Liver (tissue), 8 donors: ENCODE measurements at regions not wholly inside any gene's neighbourhood (a gene's known extent, or its start where the extent isn't known, plus 50 kb on each side); places are given as distances from the start of the nearest gene placed in this dataset.

ENCODE experiments used
- DNase-seq: peaks from one replicate; pipeline ENCODE4 v3.0.0-alpha.2; 2017; ENCODE audit warnings: low spot score
- H3K27ac ChIP-seq, 2 donors: one replicate each; pipeline ENCODE4 v1.7.0; 2013; ENCODE audit warnings: inconsistent platforms in 2 of 2, low read length in 2 of 2, control low read depth in 1 of 2, low read depth in 1 of 2, mild to moderate bottlenecking in 1 of 2
- H3K27me3 ChIP-seq, 4 donors: one replicate each; pipeline versions ENCODE4 v1.6.1 to v1.7.0; 2013; ENCODE audit warnings: low read length in 3 of 4, inconsistent platforms in 1 of 4, mild to moderate bottlenecking in 1 of 4, moderate library complexity in 1 of 4; ENCODE audit not compliant: control insufficient read depth in 4 of 4, insufficient read depth in 4 of 4
- H3K36me3 ChIP-seq, 4 donors: one replicate each; pipeline versions ENCODE4 v1.6.1 to v1.7.0; 2013; ENCODE audit warnings: low read length in 3 of 4, mild to moderate bottlenecking in 3 of 4, low read depth in 1 of 4, moderate library complexity in 1 of 4; ENCODE audit not compliant: control insufficient read depth in 4 of 4, insufficient read depth in 3 of 4
- H3K4me1 ChIP-seq, 4 donors: one replicate each; pipeline versions ENCODE4 v1.6.1 to v1.7.0; 2013; ENCODE audit warnings: low read length in 3 of 4, mild to moderate bottlenecking in 3 of 4, moderate library complexity in 1 of 4; ENCODE audit not compliant: control insufficient read depth in 4 of 4, insufficient read depth in 4 of 4
- H3K4me3 ChIP-seq, 3 donors: one replicate each; pipeline versions ENCODE4 v1.6.1 to v1.7.0; 2013; ENCODE audit warnings: low read length in 3 of 3, control low read depth in 1 of 3, low read depth in 1 of 3, mild to moderate bottlenecking in 1 of 3
- H3K9ac ChIP-seq, 2 donors: one replicate each; pipeline ENCODE4 v1.7.0; 2013; ENCODE audit warnings: low read length in 2 of 2, mild to moderate bottlenecking in 2 of 2, moderate library complexity in 2 of 2, control low read depth in 1 of 2, low read depth in 1 of 2
- H3K9me3 ChIP-seq, 4 donors: one replicate each; pipeline versions ENCODE4 v1.6.1 to v1.7.0; 2013; ENCODE audit warnings: low read length in 3 of 4; ENCODE audit not compliant: control insufficient read depth in 4 of 4
- ATF3 ChIP-seq: IDR thresholded peaks from 2 replicates; pipeline ENCODE4 v1.6.1; 2016; ENCODE audit warnings: antibody characterized with exemption
- CTCF ChIP-seq: fragments of 150-350 bp; IDR thresholded peaks from 2 replicates; pipeline ENCODE4 v1.5.1; 2017; ENCODE audit warnings: improper control_type of control experiment, low read depth, low read length; ENCODE audit not compliant: missing input control
- EGR1 ChIP-seq, 2 donors: IDR thresholded peaks; 2 replicates each; pipeline ENCODE4 v1.6.1; 2016 to 2018; ENCODE audit warnings: antibody characterized with exemption in 2 of 2, low read depth in 2 of 2
- FOXA1 ChIP-seq: IDR thresholded peaks from 2 replicates; pipeline ENCODE4 v1.6.1; 2016; ENCODE audit warnings: antibody characterized with exemption
- FOXA2 ChIP-seq: IDR thresholded peaks from 2 replicates; pipeline ENCODE4 v1.6.1; 2016; ENCODE audit warnings: antibody characterized with exemption
- GABPA ChIP-seq, 2 donors: IDR thresholded peaks in 1 of 2; conservative IDR thresholded peaks in 1 of 2; 2 replicates each; pipeline ENCODE4 v1.6.1; 2016; ENCODE audit warnings: antibody characterized with exemption in 2 of 2, mild to moderate bottlenecking in 1 of 2, moderate library complexity in 1 of 2
- HNF4A ChIP-seq, 2 donors: conservative IDR thresholded peaks; 2 replicates each; pipeline ENCODE4 v1.6.1; 2016; ENCODE audit warnings: antibody characterized with exemption in 2 of 2, mild to moderate bottlenecking in 2 of 2
- HNF4G ChIP-seq: IDR thresholded peaks from 2 replicates; pipeline ENCODE4 v1.6.1; 2016; ENCODE audit warnings: antibody characterized with exemption
- NR2F2 ChIP-seq: IDR thresholded peaks from 2 replicates; pipeline ENCODE4 v1.6.1; 2016; ENCODE audit warnings: antibody characterized with exemption
- RAD21 ChIP-seq, 2 donors: IDR thresholded peaks; 2 replicates each; pipeline ENCODE4 v1.6.1; 2016; ENCODE audit warnings: antibody characterized with exemption in 2 of 2, mild to moderate bottlenecking in 2 of 2
- REST ChIP-seq: IDR thresholded peaks from 2 replicates; pipeline ENCODE4 v1.6.1; 2016; ENCODE audit warnings: antibody characterized with exemption, mild to moderate bottlenecking
- RXRA ChIP-seq, 2 donors: IDR thresholded peaks; 2 replicates each; pipeline ENCODE4 v1.6.1; 2017 to 2018; ENCODE audit warnings: antibody characterized with exemption in 2 of 2, mild to moderate bottlenecking in 1 of 2
- SP1 ChIP-seq: IDR thresholded peaks from 2 replicates; pipeline ENCODE4 v1.6.1; 2018; ENCODE audit warnings: antibody characterized with exemption, mild to moderate bottlenecking
- TAF1 ChIP-seq: conservative IDR thresholded peaks from 2 replicates; pipeline ENCODE4 v1.6.1; 2016; ENCODE audit warnings: antibody characterized with exemption, mild to moderate bottlenecking
- WGBS: extraction: QIAGEN DNeasy Blood & Tissue Kit; methylation state at CpG from one replicate; pipeline ENCODE4 v1.1.7; 2013; 5-methylcytosine and 5-hydroxymethylcytosine counted together
- TF ChIP-seq, protein P1 (sequence below): IDR thresholded peaks from 2 replicates; pipeline ENCODE4 v1.6.1; 2016; ENCODE audit warnings: antibody characterized with exemption
- donor health status: healthy.
- donor health status: healthy.
- donor health status: healthy.
- donor health status: healthy.
- donor health status: healthy.

DNA sequence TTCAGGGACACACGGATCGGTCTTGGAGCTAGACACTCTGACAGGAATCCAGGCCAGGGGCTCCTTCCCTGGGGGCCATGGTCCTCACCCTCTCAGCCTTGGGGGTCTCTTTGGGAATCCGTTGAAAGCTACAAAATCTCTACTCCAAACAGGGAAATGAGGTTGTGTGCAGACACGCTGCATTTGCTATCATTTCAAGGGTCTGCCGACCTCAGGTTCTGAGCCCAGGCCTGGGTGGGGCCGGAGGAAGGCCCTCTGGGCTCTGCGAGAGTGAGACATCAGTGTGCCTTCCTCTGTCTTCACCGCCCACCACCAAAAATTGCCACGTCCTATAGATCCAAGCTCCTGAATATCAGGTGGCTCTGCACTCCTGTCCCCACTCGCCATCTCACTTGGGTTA, 74.4 kb upstream of the FGF3 start:
- Histone ChIP-seq H3K27ac (no peak overlapping the region), H3K4me3 (no peak overlapping the region), H3K4me1 (peaks cover 20 to 34% (median 26%) of the 10 kb centered on the region in 4 donors), H3K9ac (no peak overlapping the region), H3K27me3 (no peaks in the 10 kb centered on the region), H3K9me3 (no peaks in the 10 kb centered on the region), H3K36me3 (no peaks in the 10 kb centered on the region)
- 89% methylated on average over 10 of the region's 10 CpGs for whole genome bisulfite sequencing
- no peak for DNase-seq
- TF ChIP-seq NR2F2: no peak
- no peak for TF ChIP-seq SP1
- no peak for TF ChIP-seq TAF1
- no peak for TF ChIP-seq FOXA2
- no peak for TF ChIP-seq REST

- no peak for DNase-seq
- no peak overlapping the region for H3K9ac ChIP-seq
- no peaks in the 10 kb centered on the region for H3K9me3 ChIP-seq
- H3K4me1 ChIP-seq: peaks cover 20 to 35% (median 27%) of the 10 kb centered on the region in 4 donors
- H3K27me3 ChIP-seq: no peaks in the 10 kb centered on the region
- no peak overlapping the region for H3K27ac ChIP-seq
- no peak for TF ChIP-seq ATF3
- no peak for TF ChIP-seq HNF4A (conservative IDR thresholded peaks at IDR 0.05)
- no peak for TF ChIP-seq FOXA2
- TF ChIP-seq GABPA (IDR thresholded peaks at IDR 0.05 in 1 of 2, conservative IDR thresholded peaks at IDR 0.05 in 1 of 2): no peak
- no peak for TF ChIP-seq RAD21 (IDR thresholded peaks at IDR 0.05)
- TF ChIP-seq EGR1 (IDR thresholded peaks at IDR 0.05; ENCODE audit: low read depth in 2 of 2): no peak
- TF ChIP-seq CTCF: no peak
- TF ChIP-seq, protein P1, sequence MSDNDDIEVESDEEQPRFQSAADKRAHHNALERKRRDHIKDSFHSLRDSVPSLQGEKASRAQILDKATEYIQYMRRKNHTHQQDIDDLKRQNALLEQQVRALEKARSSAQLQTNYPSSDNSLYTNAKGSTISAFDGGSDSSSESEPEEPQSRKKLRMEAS: no peak
- TF ChIP-seq HNF4G: no peak
- no peak for TF ChIP-seq FOXA1
- TF ChIP-seq NR2F2: no peak
- H3K36me3 ChIP-seq: no peaks in the 10 kb centered on the region
- 88% methylated on average over 15 of the region's 15 CpGs for WGBS
- H3K4me3 ChIP-seq: no peak overlapping the region
Measured at GRCh38 chr11:69894181-69894611, 75.0 kb upstream of the FGF3 start.

GRCh38 chr11:69894648-69895047, 75.4 kb upstream of the FGF3 start:
- no peak overlapping the region for H3K4me3 ChIP-seq
- no peaks in the 10 kb centered on the region for H3K36me3 ChIP-seq
- no peaks in the 10 kb centered on the region for H3K9me3 ChIP-seq
- H3K27me3 ChIP-seq: no peaks in the 10 kb centered on the region
- no peak overlapping the region for H3K9ac ChIP-seq
- no peak for DNase-seq
- H3K4me1 ChIP-seq: peaks cover 20 to 36% (median 28%) of the 10 kb centered on the region in 4 donors
- H3K27ac ChIP-seq: no peak overlapping the region
- WGBS: 92% methylated on average over 8 of the region's 8 CpGs
- TF ChIP-seq GABPA (IDR thresholded peaks at IDR 0.05 in 1 of 2, conservative IDR thresholded peaks at IDR 0.05 in 1 of 2): no peak
- TF ChIP-seq HNF4G: no peak
- no peak for TF ChIP-seq CTCF
- no peak for TF ChIP-seq HNF4A (conservative IDR thresholded peaks at IDR 0.05)
- TF ChIP-seq, protein P1: no peak
- no peak for TF ChIP-seq RAD21 (IDR thresholded peaks at IDR 0.05)
- TF ChIP-seq REST: no peak
- no peak for TF ChIP-seq NR2F2
- no peak for TF ChIP-seq RXRA (IDR thresholded peaks at IDR 0.05)
- TF ChIP-seq TAF1: no peak
